Posterior cingulate gyrus (tissue), 11 donors: ENCODE measurements at regions not wholly inside any gene's neighbourhood (a gene's known extent, or its start where the extent isn't known, plus 50 kb on each side); places are given as distances from the start of the nearest gene placed in this dataset.
"Not testable (repeated sequence)": the region's sequence is repeated elsewhere in the genome, so short reads cannot be mapped to it uniquely, and the experiment has no call there.

Experiments used
- DNase-seq, 10 donors: peaks; one replicate each; pipeline versions ENCODE4 v3.0.0 to v3.0.0-alpha.2; 2020 to 2021; ENCODE audit warnings: mixed read lengths in 3 of 10
- intact Hi-C: fragments of 100-400 bp; cut with DNase I; formaldehyde crosslinking; loops from one replicate; pipeline ENCODE4 v1.15.1; 2023

- DNase-seq: peak in 1 of 10 donors; percentile 33
- intact Hi-C loops: not testable (repeated sequence)
Observed at GRCh38 chr13:67452526-67452925, 222.4 kb upstream of the PCDH9 start.

GRCh38 chr13:67445436-67445835 lies 215.3 kb upstream of the PCDH9 start:
- intact Hi-C loops: no loop called here
- DNase-seq: no peak

- intact Hi-C loops: no loop called here
- DNase-seq: no peak
Observed at GRCh38 chr13:67443923-67444322, 213.8 kb upstream of the PCDH9 start.

GRCh38 chr13:67440236-67440975 lies 210.3 kb upstream of the PCDH9 start:
- DNase-seq: no peak
- intact Hi-C loops: no loop called here

- intact Hi-C loops: no loop called here
- DNase-seq: no peak
Observed at GRCh38 chr13:67439365-67439764, 209.2 kb upstream of the PCDH9 start.

- intact Hi-C loops: no loop called here
- no peak for DNase-seq
Observed at GRCh38 chr13:67438465-67438864, 208.3 kb upstream of the PCDH9 start.

GRCh38 chr13:67437244-67437643 lies 207.1 kb upstream of the PCDH9 start:
- DNase-seq: no peak
- intact Hi-C loops: no loop called here

GRCh38 chr13:67421475-67421874 lies 191.3 kb upstream of the PCDH9 start:
- intact Hi-C loops: no loop called here
- no peak for DNase-seq

GRCh38 chr13:67416047-67416925 lies 186.2 kb upstream of the PCDH9 start:
- intact Hi-C loops: no loop called here
- DNase-seq: peak in 3 of 10 donors; percentile 20 to 74 (median 68)

- DNase-seq: no peak
Observed at GRCh38 chr13:67410645-67411044, 180.5 kb upstream of the PCDH9 start.

GRCh38 chr13:67408798-67409197 lies 178.7 kb upstream of the PCDH9 start:
- intact Hi-C loops: no loop called here
- DNase-seq: no peak

More at GRCh38 chr13:67410645-67411044, 180.5 kb upstream of the PCDH9 start:
- intact Hi-C loops: no loop called here

GRCh38 chr13:67402546-67402945 lies 172.4 kb upstream of the PCDH9 start:
- intact Hi-C loops: no loop called here
- DNase-seq: no peak

- intact Hi-C loops: no loop called here
- DNase-seq: no peak
Observed at GRCh38 chr13:67395577-67395976, 165.4 kb upstream of the PCDH9 start.

GRCh38 chr13:67392014-67392413 lies 161.9 kb upstream of the PCDH9 start:
- intact Hi-C loops: no loop called here
- no peak for DNase-seq

GRCh38 chr13:67390462-67391086 lies 160.4 kb upstream of the PCDH9 start:
- intact Hi-C loops: no loop called here
- no peak for DNase-seq

- intact Hi-C loops: no loop called here
- no peak for DNase-seq
Observed at GRCh38 chr13:67389171-67389570, 159.0 kb upstream of the PCDH9 start.

- intact Hi-C loops, DNase-seq: not testable (repeated sequence)
Observed at GRCh38 chr13:67383109-67383757, 153.1 kb upstream of the PCDH9 start.

GRCh38 chr13:67377919-67378318 lies 147.8 kb upstream of the PCDH9 start:
- DNase-seq: no peak
- intact Hi-C loops: no loop called here

GRCh38 chr13:67374391-67374790 lies 144.3 kb upstream of the PCDH9 start:
- DNase-seq: no peak
- intact Hi-C loops: no loop called here

- no peak for DNase-seq
Observed at GRCh38 chr13:67372868-67373464, 142.8 kb upstream of the PCDH9 start.

More at GRCh38 chr13:67372868-67373464, 142.8 kb upstream of the PCDH9 start:
- intact Hi-C loops: no loop called here
